Kasumi-1 (cell line): ENCODE measurements at regions not wholly inside any gene's neighbourhood (a gene's known extent, or its start where the extent isn't known, plus 50 kb on each side); places are given as distances from the start of the nearest gene placed in this dataset.

Experiments
- DNase-seq, 2 experiments: peaks; one replicate each; lab custom pipeline; 2025; lab: John Stamatoyannopoulos, UW

DNA sequence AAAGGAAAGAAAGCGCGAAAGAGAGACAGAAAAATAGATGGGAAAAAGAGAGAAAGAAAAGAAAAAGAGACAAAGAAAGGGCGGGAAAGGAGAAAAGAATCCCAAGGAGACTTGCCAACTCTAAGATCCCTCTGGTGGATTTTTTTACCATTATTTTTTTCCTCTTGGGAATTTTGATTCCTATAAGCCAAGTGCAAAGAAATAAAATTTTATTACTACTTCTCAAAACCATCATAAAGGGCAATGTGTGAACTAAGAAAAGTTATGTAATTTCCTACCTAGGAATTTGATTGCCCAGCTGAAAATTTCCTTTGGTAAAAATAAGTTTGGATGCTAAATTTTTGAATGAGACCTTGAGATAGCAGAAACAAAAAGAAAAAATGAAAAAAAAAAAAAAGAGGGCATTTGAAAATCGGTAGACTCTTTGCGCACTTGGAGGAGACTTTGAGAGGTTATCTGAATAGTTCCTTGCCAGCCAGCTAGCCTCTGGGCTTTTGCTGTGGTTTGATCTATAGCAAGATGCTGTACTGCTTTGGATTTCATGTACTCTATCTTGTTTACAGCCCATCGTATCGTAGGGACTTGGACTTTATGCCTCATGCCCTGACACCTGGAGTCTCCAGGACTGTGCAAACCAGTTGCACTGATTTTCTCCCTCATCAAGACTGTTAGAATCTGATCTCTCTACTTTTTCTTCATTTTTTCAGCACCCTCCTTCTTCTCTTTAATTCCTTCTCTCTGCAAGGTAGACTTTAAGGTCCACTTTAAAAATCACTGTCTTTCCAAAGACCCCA lies 535.4 kb upstream of the MKI67 start:
- DNase-seq = no peak

DNA sequence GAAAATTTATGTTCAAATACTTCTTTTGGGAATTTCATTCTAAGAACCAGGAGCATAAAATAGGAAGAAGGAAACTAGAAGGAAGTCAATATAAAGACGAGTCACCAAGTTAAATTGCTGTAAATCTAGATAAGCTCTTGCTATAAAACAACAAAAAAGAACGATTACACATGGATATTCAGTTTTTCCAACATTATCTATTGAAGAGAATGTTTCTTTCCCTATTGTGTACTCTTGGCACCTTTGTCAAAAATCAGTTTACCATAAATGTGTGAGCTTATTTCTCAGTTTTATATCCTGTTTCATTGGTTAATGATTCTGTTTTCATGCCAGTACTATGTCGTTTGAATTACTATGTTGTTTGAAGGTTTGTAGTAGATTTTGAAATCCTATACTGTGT lies 536.3 kb upstream of the MKI67 start:
- no peak for DNase-seq

DNA sequence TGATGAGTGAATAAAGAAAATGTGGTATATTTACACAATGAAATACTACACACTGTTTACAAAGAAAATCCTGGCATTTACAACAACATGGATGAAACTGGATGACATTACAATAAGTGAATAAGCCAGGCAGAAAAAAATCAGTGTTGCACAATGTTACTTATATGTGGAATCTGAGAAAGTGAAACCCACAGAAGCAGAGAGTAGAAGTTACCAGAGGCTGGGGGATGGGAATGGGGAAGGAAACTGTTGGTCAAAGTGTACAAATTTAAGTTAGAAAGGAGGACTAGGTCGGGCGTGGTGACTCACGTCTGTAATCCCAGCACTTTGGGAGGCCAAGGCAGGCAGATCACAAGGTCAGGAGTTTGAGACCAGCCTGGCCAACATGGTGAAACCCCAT lies 538.5 kb upstream of the MKI67 start:
- no peak for DNase-seq

DNA sequence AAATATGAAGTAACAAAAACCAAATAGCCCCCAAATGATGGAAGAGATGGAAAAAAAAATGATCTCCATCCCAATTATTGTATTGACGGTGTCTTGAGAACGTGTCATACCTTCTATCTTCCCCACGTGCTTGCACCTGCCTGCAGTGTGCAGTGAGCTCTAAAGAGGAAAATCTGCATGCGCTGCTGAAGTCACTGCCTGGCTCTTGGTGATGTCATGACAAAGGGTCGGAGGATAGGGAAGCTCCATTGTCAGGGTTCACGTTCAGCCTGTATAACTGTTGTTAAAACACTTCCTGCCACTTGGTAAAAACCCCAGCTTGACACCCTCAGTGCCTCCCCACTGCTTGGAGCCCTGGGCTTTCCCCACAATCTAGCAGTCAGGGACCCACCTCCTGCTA lies 549.2 kb upstream of the MKI67 start:
- DNase-seq = no peak

DNA sequence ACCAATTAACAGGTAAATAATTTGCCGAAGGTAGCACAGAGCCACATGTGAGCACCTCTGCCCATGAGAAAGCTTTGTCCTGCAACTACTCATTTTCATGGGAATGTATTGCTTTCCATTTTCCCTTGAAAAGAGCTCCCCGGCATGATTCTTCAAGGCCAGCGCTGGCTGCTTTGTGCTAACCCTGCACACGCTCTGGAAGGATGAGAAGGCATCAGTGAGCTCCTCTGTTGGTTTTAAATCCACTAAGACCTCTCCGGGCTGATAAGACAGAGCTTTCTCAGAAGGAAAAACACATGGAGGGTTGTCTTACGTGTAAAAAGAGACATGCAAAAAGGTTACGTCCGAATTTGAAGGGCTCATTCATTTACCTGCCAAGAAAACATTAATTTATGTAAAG lies 553.9 kb upstream of the MKI67 start:
- no peak for DNase-seq

DNA sequence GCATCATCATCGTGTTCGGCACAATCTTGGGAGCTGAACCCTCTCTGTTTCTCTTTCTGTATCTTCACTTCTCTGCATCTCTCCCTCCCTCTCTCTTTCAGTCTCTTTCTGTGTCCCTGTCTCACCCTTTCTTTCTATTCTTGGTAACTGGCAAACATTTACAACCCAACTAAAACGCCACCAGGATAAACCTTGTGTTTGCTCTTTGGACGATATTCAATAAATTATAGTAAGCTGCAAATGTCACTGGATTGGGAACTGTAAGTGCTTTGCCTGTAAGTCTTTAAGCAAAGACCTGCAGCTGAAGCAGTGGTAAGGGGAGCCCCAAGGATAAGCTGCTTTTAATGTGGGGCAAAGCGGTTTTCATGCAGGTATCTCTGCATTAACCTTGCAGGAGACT lies 558.0 kb upstream of the MKI67 start:
- DNase-seq = no peak

DNA sequence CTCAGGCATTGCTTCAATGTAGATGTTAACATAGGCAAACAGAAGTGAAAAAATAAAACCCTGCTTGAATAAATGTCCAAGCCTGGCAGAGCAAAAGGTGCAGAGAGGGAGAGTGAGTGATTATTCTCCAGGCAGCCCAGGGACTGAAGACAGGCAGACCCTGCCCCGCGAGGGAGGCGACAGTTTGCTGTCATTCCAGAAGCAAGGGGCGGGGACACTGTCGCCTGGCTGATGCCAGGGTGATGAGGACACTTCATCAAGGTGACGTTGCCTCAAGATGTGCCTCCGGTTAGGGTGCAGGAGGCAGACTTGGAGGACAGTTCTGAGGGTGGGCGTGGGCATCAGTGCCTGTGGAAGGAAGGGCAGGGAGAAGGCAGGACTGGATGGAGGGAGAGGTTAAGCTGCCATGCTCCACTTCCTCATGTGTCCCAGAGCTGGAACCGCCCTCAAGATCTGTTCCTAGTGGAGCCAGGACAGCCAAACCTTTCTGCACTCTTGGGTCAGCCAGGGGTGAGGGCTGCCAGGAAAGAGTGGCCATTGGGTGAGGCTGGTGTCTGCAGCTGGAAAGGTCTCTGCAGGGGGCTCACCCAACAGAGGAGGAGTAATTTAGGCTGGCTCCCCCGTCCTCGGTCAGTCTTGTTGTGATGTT lies 560.5 kb upstream of the MKI67 start:
- no peak for DNase-seq

DNA sequence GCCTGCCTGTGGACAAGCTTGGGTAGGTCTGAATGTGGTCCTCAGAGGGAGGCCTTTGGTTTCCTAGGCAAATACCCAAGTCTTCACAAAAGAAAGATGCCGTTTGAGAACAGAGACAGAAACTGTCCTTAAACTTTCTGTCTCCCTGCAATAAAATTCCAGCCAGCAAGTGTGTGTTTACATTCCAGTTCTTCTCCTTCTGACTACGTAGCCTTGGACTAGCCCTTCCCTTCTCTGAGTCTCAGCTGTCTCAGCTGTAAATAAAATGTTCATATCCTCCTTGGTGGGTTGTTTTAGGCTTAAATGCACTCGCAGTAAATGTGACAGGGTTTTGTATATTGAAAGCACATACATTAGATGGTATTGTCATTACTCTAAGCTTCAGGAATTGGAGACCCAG lies 561.2 kb upstream of the MKI67 start:
- DNase-seq = no peak

DNA sequence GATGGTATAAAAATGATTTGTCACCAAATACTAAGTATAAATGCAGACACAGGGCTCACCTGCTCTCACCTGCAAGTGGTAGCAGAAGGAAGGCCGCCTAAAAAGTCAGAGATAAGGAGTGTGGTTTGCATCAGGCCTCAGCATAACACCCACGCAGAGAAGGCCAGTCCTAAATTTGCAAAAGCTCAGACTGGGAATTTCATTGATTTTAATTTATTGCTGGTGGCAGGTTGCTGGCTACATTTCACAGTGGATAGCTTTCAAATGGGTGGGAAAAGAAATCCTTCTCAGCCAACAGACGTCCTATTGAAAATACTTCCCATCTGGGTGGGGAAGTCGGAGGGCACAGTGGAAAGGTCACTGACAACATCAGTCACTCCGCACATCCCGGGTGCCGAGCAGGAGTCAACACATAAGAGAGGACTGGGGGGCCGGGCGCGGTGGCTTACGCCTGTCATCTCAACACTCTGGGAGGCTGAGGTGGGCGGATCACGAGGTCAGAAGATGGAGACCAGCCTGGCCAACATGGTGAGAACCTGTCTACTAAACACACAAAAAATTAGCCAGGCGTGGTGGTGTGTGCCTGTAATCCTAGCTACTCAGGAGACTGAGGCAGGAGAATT lies 561.8 kb upstream of the MKI67 start:
- no peak for DNase-seq

DNA sequence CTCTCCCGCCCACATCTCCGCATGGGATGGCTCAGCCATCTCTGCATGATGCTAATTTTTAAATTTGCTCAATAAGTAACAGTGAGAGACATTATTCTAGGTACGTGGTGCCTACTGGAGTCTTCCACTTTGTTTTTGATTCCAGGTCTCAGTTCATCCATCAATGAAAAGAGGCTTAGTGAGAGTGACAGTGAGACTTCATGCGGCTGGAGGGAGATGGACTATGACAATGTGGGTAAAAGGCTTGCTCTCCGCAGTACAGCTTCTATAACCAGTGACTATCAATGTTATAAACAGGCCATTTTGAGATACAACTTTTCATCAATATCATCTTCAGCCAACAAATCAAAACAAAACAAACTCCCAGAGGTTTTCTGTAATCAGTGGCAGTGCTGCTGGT lies 563.4 kb upstream of the MKI67 start:
- DNase-seq = no peak

DNA sequence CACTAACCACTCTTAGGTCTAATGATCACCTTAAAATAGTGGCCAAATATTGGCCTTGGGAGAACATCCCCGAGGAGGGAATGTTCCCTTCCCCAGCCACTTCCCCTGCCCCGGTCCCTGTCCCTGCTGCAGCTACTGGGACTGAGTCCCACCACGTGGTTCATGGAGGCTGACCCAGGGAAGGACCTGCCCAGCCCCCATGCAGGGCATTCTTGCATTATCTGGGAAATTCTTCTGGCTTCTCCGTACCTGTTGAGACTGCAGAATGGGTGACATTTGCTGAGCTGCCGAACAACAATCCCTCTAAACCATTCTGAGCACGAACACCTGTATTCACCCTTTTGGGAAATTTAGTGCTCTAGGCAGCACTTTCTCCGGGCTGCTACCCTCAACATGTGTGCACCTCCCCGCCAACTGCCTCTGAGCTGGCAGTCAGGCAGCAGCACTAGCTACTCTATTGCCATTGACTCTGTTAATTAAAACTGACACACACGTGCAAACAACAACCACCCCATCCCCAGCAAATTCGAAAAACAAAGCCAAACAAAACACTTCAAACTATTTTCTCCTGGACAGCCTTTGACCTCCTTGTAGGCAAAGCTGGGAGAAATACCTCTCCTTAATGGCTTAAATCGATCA lies 567.4 kb upstream of the MKI67 start:
- DNase-seq = no peak

DNA sequence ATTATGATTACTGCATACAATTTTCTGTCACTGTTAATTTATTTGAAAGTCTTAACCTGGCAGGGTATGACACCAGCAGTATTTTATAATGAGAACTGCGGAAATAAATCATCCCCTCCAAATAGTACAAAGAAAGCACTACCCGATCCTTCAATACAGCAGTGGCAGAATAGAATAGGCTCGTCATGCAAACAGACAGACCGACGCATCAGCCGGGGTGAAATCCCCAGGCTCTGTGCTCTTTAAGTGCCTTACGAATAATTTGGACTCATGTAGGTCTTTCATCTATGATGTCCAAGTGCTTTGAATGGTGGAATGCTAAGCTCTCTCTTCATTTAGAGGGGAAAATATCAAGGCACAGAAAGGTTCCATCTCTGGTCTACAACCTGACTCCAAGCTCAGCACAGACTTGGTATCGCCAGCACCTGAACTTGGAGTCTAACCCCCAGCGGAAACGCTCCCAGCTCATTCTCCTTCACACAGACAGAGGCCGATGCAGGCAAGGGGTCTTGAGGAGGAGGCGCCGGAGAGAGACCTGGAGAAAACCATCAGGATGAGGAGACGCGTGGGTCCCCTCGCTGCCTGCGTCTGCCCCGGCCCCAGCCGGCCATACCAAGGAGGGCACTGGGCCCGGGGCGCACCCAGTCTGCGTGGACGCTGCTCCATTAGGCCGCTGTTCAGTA lies 568.1 kb upstream of the MKI67 start:
- DNase-seq = no peak

DNA sequence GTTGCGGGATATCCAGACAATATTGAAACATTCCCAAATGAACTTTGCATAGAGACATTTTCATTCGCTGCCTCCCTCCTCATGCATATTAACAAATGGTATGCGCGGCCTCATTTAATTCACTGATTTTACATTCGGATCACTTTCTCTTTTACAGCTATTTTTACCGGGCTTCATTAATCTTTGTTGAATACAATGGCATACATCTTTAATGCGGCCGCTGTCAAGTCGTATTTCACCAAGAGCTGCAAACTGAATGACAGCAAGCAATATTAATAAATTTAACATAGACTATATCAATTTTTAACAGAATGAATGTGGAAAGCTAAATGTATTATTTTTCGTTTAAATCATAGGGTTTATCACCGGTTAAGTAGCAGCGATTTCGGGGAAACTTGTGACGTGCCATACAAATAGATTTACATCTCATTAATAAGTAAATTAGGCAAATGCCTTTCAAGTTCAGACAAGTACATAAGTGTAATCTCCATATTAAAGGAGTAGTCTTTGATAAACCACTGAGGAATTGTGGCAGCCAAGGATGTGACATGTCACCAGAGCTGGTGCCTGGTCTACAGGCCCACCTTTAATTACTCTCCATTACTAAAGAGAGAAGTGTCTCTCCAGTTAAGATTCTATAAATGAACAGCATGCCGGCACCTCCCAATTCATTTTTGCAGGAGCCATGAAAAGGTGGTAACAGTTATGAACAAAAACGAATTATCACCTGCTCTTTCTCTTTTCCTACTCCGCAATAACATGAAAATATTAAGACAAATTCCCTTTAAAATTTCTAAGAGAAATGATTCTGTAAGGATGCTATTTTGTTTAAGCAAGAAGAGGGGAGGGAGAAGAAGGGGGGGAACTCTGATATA lies 568.9 kb upstream of the MKI67 start:
- DNase-seq = no peak

DNA sequence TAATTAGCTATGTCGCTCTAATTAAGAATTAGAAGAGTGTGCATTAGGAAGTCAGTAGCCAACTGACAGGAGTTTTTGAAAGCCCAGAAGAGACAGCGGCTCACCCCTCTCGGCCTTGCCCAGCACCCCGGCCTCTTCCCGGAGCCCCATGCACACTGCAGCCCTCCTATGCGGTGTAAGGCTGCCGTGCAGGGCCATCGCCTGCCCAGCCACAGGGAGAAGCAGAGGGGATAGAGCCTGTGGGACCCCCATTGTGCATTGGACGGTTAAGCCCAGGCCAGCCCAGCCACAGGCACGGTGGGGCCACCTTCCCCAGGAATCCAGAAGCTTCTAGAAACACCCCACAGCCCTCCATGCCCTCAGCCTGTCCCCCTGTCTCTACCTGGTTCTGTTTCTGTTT lies 569.7 kb upstream of the MKI67 start:
- DNase-seq = no peak

DNA sequence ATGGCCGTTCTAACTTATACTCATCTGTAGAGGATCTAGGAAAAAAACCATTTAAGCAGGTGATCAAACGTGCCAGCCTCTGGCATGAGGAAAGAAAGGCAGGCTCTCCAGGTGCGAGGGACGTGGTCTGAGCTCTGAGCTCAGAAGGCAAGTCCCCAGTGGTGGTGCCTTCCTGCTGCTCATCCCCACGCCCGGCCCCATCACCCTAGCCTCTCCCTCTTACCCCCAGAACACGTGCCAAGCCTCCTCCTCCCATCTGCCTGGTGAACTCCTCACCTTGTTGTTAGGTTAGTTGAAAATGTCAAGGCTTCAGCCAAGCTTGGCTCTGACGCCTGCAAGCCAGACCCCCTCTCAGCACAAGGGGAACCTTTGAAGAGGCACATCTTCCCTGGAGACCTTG lies 571.2 kb upstream of the MKI67 start:
- no peak for DNase-seq

DNA sequence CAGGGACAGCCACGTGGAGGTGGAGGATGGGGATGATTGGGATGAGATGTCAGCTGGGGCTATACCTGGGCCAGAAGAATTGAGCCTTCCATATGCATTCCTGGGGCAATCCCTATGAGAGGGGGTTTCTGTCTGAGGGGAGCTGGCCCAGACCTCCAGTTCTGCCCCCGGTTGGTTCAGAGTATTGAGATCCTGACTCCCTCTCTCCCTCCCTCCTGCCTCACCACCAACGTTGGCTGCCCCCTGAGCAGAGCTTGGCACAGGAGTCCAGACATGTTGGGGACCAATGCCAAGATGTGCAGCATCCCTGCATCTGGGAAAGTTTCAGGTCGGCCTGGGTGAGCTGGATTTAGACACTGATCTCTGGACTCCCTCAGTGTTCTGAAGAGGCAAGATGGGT lies 575.2 kb upstream of the MKI67 start:
- DNase-seq = no peak

DNA sequence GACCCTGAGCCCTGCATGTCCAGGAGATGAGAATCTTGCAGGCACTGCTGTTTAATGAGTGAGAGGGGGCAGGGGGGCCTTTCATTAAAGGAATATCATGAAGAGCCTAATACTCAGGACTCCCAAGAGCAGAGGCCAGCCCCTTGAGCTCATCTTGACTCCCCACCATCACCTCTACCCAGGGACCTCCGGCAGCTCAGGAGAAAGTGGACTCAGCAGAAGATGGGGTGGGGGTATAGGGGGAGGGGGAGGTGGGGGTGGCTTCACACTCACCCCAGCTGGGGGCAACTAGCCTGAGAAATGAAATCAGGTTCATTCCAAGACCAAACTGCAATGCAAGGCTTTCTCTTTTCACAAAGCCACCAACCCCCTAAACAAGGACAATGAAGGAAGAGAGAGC lies 575.6 kb upstream of the MKI67 start:
- DNase-seq = no peak

DNA sequence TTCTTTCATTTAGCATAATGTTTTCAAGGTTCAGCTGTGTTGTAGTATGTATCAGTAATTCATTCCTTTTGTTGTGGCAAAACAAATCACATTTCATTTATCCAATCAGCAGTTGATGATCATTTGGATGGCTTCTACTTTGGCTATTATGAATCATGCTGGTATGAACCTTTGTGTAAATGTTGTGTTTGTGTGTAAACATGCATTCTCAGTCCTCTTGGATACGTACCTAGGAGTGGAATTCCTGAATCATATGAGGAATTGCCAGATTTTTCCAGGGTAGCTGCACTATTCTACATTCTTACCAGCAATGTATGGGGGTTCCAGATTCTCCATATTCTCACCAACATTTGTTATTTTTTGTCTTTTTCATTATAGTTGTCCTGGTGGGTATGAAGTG lies 578.5 kb upstream of the MKI67 start:
- DNase-seq = no peak

DNA sequence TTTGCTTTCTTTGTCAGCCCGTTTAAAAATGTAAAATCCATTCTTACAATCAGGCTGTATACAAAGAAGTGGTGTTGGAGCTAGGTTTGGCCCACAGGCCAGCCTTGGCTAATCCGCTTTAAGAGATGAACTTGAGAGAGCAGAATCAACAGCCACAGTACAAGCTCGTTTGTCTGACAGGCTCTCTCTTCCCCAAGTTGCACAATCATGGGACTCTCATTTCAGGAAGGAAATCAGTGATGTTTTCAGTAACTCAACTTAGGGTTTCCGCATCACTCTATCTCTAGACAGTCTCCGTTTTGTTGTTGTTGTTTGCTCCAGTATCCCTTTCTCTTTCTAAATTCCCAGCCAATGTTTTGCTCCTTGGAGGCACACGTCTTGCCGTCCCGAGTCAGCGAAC lies 582.0 kb upstream of the MKI67 start:
- no peak for DNase-seq

DNA sequence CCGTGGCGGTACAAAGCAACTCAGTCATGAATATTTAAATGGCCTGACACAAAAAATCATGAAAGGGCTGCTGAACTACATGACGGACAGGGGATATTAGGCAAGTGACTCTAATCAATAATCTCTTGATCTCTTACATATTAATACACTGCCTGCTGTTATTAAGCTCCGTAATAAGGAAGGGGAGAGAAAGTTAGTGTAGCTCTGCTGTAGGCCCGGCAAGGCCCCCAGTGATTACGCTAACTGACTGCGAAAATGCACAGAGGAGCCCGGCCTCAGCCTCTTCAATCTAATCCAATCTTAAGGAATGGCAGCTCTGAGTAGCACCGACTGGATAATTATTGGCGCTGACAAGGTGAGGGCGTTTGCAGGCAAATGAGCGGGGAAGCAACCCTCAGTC lies 583.5 kb upstream of the MKI67 start:
- DNase-seq = no peak

DNA sequence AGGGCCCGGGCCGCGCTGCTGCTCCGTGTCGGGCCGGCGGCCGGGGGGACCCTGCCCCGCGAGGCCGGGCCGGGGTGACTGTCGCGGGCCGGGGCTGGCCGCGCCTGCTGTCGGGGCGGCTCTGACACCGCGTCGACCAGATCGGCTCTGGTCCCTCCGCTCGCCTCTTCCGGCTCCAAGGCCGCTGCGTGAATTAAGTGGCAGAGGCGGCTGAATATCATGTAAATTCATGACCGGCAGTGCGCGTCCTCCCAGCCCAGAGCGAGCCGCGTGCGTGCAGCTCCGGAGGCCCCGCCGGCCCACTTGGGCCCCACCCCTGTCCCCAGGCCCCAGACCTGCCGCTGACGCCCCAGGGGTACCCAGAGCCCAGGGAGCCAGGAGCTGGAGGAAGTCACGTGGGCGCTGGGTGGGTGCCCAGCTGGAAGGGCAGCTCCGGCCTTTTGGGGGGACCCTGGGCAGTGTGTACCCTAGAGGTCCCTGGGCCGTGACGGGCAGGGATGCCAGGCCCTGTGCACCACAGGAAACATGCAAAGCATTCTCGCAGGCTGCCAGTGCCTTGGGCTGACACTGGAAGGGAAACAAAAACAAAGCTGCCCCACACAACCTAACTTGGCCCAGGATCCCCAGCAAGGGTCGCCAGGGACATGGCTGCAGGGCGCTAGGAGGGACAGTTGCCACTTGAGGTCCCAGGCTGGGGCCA lies 584.0 kb upstream of the MKI67 start:
- DNase-seq = no peak
